Right lung (tissue), 2 donors: ENCODE measurements at regions not wholly inside any gene's neighbourhood (a gene's known extent, or its start where the extent isn't known, plus 50 kb on each side); places are given as distances from the start of the nearest gene placed in this dataset.

Experiments used
- DNase-seq, 2 donors: peaks; one replicate each; pipeline ENCODE4 v3.0.0-alpha.2; 2013

GRCh38 chr1:25003457-25004190 lies 73.5 kb upstream of the RUNX3 start:
- DNase-seq: no peak

DNA sequence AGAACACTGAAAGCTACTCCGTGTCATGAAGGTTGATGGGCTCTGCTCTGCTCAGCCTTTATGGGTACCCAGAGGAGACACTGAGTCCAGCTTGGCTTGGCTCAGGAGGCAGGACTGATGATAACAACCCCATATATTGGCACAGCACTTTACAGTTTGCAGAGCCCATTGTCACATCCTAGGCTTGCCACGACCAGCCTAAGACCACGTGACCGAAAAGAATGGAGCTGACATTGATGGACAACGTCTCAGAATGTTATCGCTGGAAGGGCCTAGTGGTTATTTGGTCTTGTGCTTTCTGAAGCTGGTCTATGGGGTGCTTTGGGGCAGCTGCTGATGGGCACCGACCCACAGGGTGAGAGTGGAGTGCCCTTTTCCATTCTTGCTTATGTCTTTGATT lies 72.9 kb upstream of the RUNX3 start:
- no peak for DNase-seq

DNA sequence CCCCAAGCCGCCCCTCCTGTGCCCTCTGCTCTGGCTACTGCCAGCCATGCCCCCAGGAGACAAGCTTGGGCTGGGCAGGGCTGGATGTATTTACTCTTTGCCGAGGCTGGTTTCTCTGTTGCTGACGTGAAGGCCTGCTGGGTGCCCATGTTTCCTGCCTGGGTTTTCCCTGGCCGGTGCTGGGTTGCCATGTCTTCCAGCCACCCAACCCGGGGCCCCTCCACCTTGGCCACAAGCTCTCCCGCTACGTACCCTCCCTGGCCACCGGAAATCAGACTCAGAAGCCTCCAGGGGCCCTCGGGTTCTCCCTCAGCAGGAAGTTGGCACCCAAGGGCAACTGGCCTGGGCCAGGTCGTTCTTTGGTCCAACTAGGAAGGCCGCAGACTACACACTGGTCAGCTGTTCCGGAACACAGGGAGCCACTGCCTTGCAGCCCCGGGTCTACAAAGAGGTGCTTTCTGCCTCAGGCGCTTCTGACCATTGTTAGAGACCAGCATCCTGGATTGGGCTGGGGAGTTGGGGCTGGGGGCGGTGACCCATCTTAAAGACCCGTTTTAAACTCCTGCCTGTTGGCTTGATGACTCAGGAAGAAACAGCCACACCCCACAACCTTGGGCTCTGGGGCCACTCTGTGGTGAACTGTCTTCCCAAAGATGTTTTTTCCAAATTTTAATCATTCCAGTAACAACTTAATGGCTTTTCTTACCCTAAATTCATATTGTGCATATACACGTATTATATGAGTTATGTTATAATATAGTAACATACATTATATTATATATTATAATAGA lies 71.2 kb upstream of the RUNX3 start:
- no peak for DNase-seq

DNA sequence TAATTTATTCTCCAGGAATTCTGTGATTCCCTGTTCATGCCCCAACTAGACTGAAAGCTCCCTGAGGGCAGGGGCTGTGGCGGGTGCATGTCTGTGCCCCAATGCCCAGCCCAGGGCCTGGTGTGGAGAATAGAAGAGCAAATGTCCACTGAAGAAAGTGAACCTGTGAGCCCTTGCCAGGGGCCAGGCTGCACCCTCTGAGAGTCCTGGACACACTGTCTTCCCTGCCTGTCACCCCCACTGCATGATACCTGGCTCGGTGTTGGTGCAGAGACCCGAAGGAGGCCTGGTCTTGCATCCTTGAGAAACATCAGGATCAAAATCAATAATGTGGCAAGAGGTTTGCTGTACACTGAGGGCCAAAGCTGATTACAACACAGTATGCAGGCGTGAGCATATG lies 69.8 kb upstream of the RUNX3 start:
- DNase-seq: no peak

- no peak for DNase-seq
These were observed 69.3 kb upstream of the RUNX3 start for GRCh38 chr1:24999426-24999825.

DNA sequence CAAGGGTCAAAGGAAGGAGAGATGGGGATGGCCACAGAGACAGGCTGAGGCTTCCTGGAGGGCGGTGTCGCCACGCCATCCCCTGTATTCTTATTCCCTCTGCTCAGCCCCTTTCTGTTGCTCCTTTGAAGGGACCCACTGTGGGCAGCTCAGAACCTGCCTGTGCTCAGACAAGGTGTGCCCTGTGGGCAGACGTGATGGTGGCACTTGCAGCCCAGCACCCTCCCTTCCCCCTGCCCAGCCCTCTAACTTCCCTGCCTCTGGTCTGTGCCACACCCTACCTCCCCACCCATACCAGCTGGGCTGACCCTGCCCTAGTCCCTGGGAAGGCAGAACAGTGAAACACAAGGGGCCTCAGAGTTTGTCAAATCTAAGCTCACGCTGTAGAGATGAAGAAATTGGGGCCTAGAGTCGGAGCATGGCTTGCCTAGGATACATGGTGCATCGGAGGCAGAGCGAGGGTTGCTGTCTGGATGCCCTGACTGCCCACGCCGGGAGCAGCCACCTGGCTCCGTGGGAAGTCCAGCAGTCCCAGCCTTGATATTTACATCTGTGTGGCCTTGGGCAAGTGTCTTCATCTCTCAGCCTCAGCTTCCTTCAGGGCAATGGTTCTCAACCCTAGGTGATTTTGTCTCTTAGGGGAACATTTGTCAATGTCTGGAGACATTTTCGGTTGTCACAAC lies 68.6 kb upstream of the RUNX3 start:
- DNase-seq: no peak

DNA sequence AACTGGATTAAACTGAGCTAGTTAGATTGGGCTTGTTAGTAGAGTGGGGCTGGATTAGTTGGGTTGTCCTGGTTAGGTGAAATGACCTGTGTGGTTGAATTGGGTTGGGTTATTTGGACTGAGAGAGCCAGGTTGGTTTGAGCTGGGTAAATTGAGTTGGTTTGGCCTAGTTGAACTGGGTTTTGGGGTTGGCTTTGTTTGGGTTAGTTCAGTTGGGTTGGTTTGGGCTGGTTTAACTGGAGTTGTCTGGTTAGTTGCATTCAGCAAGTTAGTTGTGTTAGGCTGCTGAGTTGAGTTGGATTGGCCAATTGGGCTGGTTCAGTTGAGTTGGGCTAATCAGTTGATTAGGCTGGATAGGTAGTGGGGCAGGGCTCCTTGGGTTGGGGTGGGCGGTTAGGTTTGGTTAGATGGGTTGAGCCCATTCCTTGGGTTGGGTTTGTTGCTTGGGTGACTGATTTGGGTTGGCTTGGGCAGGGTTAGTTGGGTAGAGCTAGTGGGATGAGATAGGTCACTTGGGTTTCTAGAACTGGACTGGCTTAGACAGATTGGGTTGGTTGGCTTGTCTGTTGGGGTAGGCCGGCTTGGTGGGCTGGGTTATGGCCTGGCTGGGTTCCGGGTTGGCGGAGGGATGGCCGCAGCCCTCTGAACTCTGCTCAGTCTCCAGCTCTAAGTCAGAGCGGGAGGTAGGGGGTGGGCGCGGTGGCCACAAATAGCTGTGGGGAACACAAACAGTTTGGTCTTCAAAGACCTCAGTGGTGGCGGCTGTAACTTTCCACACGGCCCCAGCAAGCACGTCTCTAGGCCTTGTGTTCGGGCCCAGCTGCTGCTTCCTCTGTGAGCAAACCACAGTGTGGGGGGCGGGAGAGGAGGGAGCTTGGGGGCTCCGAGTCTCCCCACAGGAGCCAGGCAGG lies 67.2 kb upstream of the RUNX3 start:
- no peak for DNase-seq

DNA sequence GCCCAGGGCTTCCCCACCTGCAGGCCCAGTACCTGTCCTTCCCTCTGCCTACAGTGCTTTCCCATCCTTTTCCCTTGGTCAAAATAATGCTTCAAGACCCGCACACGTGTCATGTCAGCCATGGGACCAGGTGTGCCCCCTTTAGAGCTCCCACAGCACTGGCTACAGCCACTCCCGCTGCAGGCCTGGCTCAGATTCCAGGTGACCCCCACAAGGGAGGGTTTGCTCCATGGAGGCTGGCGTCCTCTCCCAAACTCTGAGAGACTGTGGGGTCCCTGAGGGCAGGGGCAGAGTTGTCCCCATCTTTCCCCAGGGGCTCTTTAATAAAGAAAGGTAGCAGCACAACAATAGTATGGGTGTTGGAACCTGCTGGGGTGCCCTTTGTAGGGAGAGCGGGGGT lies 66.4 kb upstream of the RUNX3 start:
- DNase-seq: no peak

- no peak for DNase-seq
These were observed 65.6 kb upstream of the RUNX3 start for GRCh38 chr1:24995661-24996060.

DNA sequence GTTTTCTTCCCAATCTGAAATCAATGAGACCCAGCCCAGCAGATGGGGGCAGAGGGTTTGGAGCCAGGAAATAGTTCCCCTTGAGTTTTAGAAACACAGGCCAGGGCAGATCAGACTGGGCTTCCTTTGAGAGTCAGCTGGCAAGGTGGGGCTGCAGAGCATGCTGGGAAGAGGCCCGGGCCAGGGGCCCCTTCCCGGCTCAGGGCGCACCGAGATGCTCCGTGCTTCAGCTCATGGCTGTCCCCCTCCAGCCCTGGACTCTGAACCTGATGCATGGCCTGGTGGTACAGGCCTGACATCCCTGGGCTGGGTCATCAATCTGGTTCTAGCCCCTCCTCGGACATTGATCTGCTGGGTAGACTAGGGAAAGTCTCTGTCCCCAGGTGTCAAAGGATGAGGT lies 65.1 kb upstream of the RUNX3 start:
- DNase-seq: no peak

DNA sequence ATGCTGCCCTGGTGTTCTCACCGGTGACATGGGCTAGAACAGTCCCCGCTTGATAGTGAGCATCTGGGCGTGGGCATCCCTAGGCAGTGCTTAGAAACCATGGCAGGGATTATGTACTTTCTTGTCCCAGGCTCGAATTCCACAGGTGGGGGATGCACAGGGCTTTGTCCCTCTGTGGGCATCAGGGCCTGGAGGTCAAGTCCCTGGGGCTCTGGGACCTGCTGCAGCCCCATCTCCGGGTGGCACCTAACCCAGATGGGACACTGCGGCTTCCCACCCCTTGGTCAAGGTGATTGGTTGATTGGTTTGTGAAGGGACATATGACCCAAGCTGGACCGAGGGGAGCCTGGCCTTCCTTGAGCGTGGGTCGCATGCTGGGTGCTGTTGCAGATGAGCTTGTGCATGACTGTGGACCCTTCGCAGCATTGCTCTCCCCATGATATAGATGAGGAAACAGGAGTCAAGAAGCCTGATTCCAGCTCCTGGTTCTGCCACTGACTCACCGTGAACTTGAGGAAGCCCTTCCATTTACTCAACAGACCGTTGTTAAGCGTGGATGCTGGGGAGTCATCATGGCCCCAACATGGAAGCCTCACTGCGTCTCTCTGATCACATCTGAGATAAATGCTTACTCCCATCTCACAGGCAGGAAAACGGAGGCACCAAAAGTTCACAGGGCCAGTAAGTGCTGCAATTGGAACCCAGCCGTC lies 64.0 kb upstream of the RUNX3 start:
- no peak for DNase-seq

DNA sequence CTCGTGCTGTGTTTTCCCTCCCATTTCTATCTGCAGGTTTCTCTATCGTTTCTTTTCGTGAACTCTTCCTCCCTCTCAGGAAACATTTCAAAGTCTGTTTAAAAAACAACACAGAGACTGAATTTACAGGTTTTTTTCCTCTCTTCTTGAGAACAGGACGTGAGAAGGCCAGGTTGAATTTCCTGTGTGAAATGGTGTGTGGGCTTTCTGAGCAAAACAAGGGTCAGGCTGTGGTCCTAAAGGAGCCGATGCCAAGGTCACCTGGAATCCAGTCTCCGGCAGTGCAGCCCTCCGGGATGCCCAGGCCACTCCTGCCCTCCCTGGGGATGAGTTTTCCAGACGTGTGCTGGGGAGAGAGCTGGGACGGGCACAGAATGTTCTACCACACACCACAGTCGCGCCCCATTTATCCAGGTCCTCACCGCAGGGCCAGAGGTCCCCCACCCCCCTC lies 62.7 kb upstream of the RUNX3 start:
- DNase-seq: no peak

- DNase-seq: no peak
These were observed 62.2 kb upstream of the RUNX3 start for GRCh38 chr1:24992124-24992760.

GRCh38 chr1:24991697-24992096 lies 61.6 kb upstream of the RUNX3 start:
- DNase-seq: no peak

DNA sequence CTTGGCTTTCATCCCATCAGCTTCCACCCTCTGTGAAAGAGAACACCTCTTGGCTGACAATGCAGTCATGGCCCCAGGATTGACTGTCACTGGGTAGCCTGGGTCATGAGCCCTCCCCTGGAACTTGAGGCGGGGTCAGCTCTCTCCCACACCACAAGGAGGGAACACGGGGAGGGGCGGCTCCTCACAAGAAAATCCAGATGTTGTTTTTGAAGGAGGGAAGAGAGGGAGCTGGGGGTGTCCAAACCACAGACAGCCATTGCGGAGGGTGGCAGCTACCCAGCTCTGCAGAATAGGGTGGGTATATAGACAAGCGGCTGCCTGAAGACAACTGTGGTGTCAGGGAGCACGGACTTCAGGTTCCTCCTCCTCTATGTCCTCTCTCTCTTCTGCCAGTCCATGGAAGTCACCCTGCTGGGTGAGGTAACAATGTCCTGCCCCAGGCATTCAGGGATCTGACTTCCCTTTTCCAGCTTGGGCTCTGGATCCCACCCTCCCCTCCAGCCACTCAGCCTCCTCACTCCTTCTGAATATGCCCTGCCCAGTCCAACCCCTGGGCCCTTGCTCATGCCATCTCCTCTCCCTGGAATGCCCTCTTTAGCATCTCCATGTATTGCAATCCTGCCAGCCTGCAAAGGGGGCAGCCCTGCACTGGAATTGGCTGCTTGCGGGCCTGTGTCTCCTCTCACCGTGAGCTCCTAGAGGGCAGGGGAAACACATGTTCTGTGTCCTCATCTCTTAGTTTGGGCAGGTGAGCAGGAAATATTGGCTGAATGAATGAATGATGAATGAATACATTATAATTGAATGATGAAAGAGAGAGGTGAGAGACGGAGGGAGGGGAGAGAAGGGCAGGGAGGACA lies 60.9 kb upstream of the RUNX3 start:
- no peak for DNase-seq

DNA sequence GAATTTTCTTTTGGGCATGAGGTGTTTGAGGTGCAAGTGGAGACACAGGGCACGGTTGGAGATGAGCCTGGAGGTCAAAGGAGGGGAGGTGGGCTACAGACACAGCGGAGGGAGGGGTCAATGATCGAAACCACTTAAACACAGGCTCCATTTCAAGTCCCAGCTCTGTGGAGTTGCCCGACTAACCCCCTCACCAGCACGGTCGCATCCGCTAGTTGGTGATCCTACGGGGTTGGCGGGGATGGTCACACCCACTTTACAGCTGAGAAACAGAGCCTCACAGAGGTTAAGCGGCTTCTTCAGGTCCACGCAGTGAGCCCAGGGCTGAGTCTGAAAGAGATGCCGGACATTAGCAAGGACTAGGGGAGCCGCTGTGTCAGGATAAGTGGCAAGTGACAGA lies 60.1 kb upstream of the RUNX3 start:
- DNase-seq: no peak

GRCh38 chr1:24989082-24989481 lies 59.0 kb upstream of the RUNX3 start:
- no peak for DNase-seq

- DNase-seq: no peak
These were observed 58.5 kb upstream of the RUNX3 start for GRCh38 chr1:24988558-24988912.

GRCh38 chr1:24987875-24988557 lies 57.9 kb upstream of the RUNX3 start:
- no peak for DNase-seq
